Ascending aorta (tissue), 2 donors: ENCODE measurements at regions not wholly inside any gene's neighbourhood (a gene's known extent, or its start where the extent isn't known, plus 50 kb on each side); places are given as distances from the start of the nearest gene placed in this dataset.
A peak's percentile ranks its signal among the peaks of the same experiment; 100 is the strongest.

Experiments used
- DNase-seq, 2 donors: peaks; one replicate each; pipeline ENCODE4 v3.0.0-alpha.2; 2019; ENCODE audit warnings: low spot score in 2 of 2
- H3K27ac ChIP-seq, 2 donors: fragments of 200-600 bp; sonication (generic); one replicate each; pipeline ENCODE4 v1.5.1; 2016 to 2017; ENCODE audit warnings: mild to moderate bottlenecking in 1 of 2
- H3K27me3 ChIP-seq: fragments of 200-600 bp; sonication (generic); one replicate; pipeline ENCODE4 v1.5.1; 2017
- H3K36me3 ChIP-seq, 2 donors: fragments of 200-600 bp; sonication (generic); one replicate each; pipeline ENCODE4 v1.5.1; 2016
- H3K4me1 ChIP-seq, 2 donors: fragments of 200-600 bp; sonication (generic); one replicate each; pipeline ENCODE4 v1.5.1; 2016 to 2017; ENCODE audit warnings: mild to moderate bottlenecking in 1 of 2
- H3K4me3 ChIP-seq, 2 donors: fragments of 200-600 bp; sonication (generic); one replicate each; pipeline ENCODE4 v1.5.1; 2016 to 2017; ENCODE audit warnings: mild to moderate bottlenecking in 1 of 2
- H3K9me3 ChIP-seq, 2 donors: fragments of 200-600 bp; sonication (generic); one replicate each; pipeline ENCODE4 v1.5.1; 2016
- intact Hi-C: fragments of 100-400 bp; cut with DNase I; formaldehyde crosslinking; loops from one replicate; pipeline ENCODE4 v1.15.1; 2023
- TF ChIP-seq, protein P1 (sequence below), 3 experiments: fragments of 200-600 bp in 2 of 3; fragments of 450-650 bp in 1 of 3; sonication (generic) in 2 of 3; IDR thresholded peaks; one replicate each; pipeline ENCODE4 v1.5.1; 2016 to 2019; ENCODE audit warnings: antibody characterized with exemption in 3 of 3, mild to moderate bottlenecking in 1 of 3, moderate library complexity in 1 of 3

DNA sequence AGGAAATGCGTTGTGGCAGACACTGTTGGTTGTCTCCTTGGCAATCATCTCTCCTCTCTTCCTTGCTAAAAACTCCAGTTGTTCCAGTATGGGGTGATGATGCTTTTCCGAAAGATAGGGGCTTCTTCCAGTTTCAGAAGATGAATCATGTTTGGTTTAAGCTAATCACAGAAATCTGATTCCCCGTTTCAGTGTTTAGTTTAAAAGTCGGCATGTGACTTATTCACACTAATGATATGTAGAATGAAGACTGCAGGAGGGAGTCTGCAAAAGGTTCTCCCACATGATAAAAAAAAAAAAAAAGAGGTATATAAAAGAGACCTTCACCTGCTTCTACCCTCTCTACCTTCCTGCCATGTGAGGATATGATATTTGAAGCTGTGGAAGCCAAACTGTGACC lies 239.0 kb upstream of the SIX2 start:
- TF ChIP-seq, protein P1, sequence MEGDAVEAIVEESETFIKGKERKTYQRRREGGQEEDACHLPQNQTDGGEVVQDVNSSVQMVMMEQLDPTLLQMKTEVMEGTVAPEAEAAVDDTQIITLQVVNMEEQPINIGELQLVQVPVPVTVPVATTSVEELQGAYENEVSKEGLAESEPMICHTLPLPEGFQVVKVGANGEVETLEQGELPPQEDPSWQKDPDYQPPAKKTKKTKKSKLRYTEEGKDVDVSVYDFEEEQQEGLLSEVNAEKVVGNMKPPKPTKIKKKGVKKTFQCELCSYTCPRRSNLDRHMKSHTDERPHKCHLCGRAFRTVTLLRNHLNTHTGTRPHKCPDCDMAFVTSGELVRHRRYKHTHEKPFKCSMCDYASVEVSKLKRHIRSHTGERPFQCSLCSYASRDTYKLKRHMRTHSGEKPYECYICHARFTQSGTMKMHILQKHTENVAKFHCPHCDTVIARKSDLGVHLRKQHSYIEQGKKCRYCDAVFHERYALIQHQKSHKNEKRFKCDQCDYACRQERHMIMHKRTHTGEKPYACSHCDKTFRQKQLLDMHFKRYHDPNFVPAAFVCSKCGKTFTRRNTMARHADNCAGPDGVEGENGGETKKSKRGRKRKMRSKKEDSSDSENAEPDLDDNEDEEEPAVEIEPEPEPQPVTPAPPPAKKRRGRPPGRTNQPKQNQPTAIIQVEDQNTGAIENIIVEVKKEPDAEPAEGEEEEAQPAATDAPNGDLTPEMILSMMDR (IDR thresholded peaks at IDR 0.05), result no peak
- Histone ChIP-seq H3K27ac (no peak overlapping the region), H3K4me3 (no peak overlapping the region), H3K4me1 (no peaks in the 10 kb centered on the region), H3K27me3 (no peaks in the 10 kb centered on the region), H3K36me3 (no peaks in the 10 kb centered on the region), H3K9me3 (no peaks in the 10 kb centered on the region)
- no peak for DNase-seq
- intact Hi-C loops, result no loop called here

DNA sequence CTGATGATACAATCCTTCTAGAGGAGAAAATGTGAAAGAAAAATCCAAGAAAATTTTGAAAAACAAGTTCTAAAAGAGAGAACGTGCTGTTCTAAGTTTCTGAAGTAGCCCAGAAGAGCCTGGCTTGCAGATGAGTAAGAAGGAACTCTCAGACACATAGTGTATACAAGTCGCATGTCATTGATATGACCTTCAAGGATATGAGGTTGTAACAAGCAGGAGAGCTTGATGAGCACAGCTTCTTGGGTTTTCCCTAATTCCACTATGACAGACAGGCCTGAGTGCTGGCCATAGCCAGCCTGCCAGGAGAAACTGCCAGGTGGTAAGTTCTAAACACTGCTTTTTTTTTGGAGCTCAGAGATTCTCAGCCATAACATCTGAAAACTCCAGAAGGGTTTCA lies 235.7 kb upstream of the SIX2 start:
- Histone ChIP-seq H3K36me3 (no peaks in the 10 kb centered on the region), H3K4me1 (peaks cover 7 to 16% of the 10 kb centered on the region in 2 donors), H3K9me3 (no peaks in the 10 kb centered on the region), H3K4me3 (no peak overlapping the region), H3K27me3 (no peaks in the 10 kb centered on the region), H3K27ac (no peak overlapping the region)
- DNase-seq, result no peak
- intact Hi-C loops, result loop anchor here (5.0 kb wide), 2 partner anchors 73 to 233 kb away; no protein-coding TSS in a partner anchor
- TF ChIP-seq, protein P1 (IDR thresholded peaks at IDR 0.05), result no peak

DNA sequence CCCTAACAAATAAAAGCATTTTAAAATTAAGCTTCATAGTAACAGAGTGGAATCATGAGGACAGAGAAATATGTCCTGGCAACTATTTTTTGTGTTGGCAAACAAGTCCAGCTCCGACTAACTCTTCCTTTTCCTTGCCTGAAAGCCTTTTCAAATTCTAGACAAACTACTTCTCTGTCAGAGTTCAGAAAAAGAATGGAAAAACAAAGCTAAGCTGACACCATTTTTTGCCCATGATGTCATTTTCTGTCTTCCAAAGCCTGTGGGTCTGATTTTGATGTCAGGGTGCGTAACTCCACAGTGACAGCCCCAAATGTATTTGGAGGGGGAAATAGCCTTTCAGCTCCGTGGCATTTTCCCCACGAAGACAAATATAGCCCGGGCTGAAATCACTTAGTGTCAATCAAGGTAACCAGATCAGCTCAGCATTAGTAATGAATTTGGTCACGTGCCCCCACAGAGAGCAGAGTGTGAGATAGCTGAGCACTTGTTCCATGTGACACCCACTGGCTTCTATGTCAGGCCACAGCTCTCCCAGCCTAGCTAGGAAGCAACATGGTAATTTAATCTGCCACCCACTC lies 233.0 kb upstream of the SIX2 start:
- Histone ChIP-seq H3K36me3 (no peaks in the 10 kb centered on the region), H3K4me1 (peaks cover 7 to 16% of the 10 kb centered on the region in 2 donors), H3K4me3 (no peak overlapping the region), H3K27ac (peak overlapping the region; percentile 70 to 77), H3K27me3 (no peaks in the 10 kb centered on the region), H3K9me3 (no peaks in the 10 kb centered on the region)
- TF ChIP-seq, protein P1 (IDR thresholded peaks at IDR 0.05), result no peak
- peak in 1 of 2 donors; percentile 75 for DNase-seq
- intact Hi-C loops, result loop anchor here (2.0 to 5.0 kb wide), 3 partner anchors 33 to 230 kb away; no protein-coding TSS in a partner anchor

DNA sequence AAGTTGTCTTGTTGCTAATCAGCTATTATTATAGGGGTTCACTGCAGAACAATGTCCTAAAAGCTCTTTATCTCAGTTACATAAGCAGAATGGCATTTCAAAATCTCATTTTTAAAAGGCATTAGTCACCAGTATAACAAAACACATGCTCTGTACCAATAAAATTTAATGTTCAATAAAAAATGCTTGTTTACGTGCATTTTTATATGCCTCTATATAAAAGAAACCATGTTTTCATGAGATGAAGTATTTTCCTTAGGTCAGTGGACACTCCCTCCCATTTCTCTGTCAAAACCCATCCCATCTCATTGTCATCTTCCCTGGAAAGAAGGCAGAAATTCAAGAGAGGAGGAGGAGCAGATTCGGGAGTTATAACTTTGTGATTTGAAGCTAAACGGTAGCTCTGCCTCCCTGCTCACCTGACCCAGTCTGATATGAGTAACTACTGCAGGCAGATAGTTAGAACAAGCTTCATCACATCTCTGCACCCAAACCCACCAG lies 231.9 kb upstream of the SIX2 start:
- H3K36me3 ChIP-seq, result no peaks in the 10 kb centered on the region
- H3K4me1 ChIP-seq, result peaks cover 7 to 16% of the 10 kb centered on the region in 2 donors
- peak overlapping the region; percentile 70 to 77 for H3K27ac ChIP-seq
- no peak for DNase-seq
- H3K4me3 ChIP-seq, result no peak overlapping the region
- intact Hi-C loops, result loop anchor here (5.0 kb wide), 2 partner anchors 69 to 229 kb away; no protein-coding TSS in a partner anchor
- TF ChIP-seq, protein P1 (IDR thresholded peaks at IDR 0.05), result no peak
- no peaks in the 10 kb centered on the region for H3K9me3 ChIP-seq
- no peaks in the 10 kb centered on the region for H3K27me3 ChIP-seq

DNA sequence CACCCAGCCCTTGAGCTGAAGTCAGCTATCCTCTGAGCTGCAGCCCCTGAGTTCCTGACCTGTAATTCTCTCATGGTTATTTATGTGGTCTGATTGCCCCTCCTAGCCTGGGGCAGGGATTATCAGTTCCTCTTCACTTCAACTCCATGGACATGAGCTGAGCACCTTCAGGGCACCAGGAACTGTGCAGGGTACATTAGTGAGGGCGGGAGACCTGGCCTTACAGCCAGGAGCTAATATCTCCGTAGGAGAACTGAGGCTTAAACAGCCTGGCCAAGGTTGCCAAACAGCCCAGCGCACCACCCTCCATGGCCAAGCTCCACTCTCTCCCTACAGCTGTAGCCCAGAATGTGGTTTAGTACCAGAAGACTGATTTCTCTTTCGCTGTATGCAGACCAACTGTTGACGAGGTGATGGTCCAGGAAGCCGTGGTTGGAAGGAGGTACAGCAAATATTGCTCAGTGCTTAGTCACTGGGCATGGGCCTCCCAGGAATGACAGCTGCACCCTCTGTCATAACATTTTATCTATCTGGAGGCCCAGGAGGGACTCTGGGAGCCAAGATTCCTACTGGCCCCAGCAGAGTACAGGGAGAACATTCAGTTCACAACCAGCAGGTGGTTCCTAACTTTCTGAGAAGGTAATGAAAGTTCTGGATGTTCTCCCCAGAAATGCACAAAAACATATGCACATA lies 228.7 kb upstream of the SIX2 start:
- Histone ChIP-seq H3K9me3 (no peaks in the 10 kb centered on the region), H3K4me1 (peaks cover 7 to 16% of the 10 kb centered on the region in 2 donors), H3K27ac (peak overlapping the region; percentile 46 to 57), H3K4me3 (no peak overlapping the region), H3K27me3 (no peaks in the 10 kb centered on the region), H3K36me3 (no peaks in the 10 kb centered on the region)
- DNase-seq, result peak in 1 of 2 donors; percentile 78
- TF ChIP-seq, protein P1 (IDR thresholded peaks at IDR 0.05), result no peak
- intact Hi-C loops, result no loop called here
